Sigmoid colon (tissue), 4 donors: ENCODE measurements at regions not wholly inside any gene's neighbourhood (a gene's known extent, or its start where the extent isn't known, plus 50 kb on each side); places are given as distances from the start of the nearest gene placed in this dataset.

Source experiments
- EP300 ChIP-seq, 4 donors: sonication (generic); formaldehyde crosslinking; IDR thresholded peaks; one replicate each; pipeline ENCODE4 v1.6.1; 2017; ENCODE audit warnings: antibody characterized with exemption in 4 of 4
- POLR2AphosphoS5 ChIP-seq, 4 donors: sonication (generic); formaldehyde crosslinking; IDR thresholded peaks; one replicate each; pipeline ENCODE4 v1.6.1; 2017; ENCODE audit warnings: antibody characterized with exemption in 4 of 4
- TF ChIP-seq, protein P1 (sequence below), 4 experiments: fragments of 450-650 bp in 3 of 4; fragments of 200-600 bp in 1 of 4; IDR thresholded peaks; one replicate each; pipeline ENCODE4 v1.5.1; 2016 to 2019; ENCODE audit warnings: antibody characterized with exemption in 4 of 4, mild to moderate bottlenecking in 3 of 4, moderate library complexity in 2 of 4

DNA sequence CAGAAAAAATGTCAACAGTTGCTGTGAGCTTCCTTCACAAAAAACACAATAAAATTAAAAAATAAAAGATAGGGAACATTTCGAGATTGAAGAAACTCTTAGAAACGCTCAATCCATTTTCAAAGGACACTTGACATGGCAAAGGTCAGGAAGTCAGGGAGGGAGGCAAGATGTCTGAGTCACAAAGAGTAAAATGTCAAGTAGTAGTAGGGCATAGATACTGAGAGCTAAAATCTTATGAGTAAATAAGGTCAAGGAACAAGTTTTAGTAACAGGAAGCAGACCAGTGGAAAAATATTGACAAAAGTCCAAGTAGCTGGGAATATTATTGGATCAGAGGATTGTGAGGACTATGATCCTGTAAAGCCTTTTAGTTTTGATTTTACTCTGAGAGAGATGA is 495.6 kb downstream of the TMX3 start:
- TF ChIP-seq, protein P1, sequence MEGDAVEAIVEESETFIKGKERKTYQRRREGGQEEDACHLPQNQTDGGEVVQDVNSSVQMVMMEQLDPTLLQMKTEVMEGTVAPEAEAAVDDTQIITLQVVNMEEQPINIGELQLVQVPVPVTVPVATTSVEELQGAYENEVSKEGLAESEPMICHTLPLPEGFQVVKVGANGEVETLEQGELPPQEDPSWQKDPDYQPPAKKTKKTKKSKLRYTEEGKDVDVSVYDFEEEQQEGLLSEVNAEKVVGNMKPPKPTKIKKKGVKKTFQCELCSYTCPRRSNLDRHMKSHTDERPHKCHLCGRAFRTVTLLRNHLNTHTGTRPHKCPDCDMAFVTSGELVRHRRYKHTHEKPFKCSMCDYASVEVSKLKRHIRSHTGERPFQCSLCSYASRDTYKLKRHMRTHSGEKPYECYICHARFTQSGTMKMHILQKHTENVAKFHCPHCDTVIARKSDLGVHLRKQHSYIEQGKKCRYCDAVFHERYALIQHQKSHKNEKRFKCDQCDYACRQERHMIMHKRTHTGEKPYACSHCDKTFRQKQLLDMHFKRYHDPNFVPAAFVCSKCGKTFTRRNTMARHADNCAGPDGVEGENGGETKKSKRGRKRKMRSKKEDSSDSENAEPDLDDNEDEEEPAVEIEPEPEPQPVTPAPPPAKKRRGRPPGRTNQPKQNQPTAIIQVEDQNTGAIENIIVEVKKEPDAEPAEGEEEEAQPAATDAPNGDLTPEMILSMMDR (IDR thresholded peaks at IDR 0.05) = no peak
- TF ChIP-seq POLR2AphosphoS5 (IDR thresholded peaks at IDR 0.05) (no peak), EP300 (IDR thresholded peaks at IDR 0.05) (no peak)
